GM06990 (cell line): ENCODE measurements at regions not wholly inside any gene's neighbourhood (a gene's known extent, or its start where the extent isn't known, plus 50 kb on each side); places are given as distances from the start of the nearest gene placed in this dataset.

Experiments
- DNase-seq: peaks from one replicate; pipeline ENCODE4 v3.0.0-alpha.2; 2011; ENCODE audit not compliant: insufficient read length; ENCODE audit errors: extremely low read depth
- H3K27me3 ChIP-seq: replicated peaks from 2 replicates; pipeline ENCODE4 v1.6.0; 2011; ENCODE audit warnings: low read length; ENCODE audit not compliant: control insufficient read depth, insufficient read depth
- H3K36me3 ChIP-seq: 2 replicates; pipeline ENCODE4 v1.5.1; 2011; ENCODE audit warnings: low read length; ENCODE audit not compliant: control insufficient read depth, insufficient read depth
- H3K4me3 ChIP-seq: replicated peaks from 2 replicates; pipeline ENCODE4 v1.5.1; 2011; ENCODE audit warnings: low read depth, mild to moderate bottlenecking, control low read depth, low read length
- CTCF ChIP-seq: IDR thresholded peaks from 2 replicates; pipeline ENCODE4 v1.5.1; 2011; ENCODE audit warnings: low read length, control low read depth, mild to moderate bottlenecking, inconsistent platforms; ENCODE audit not compliant: insufficient read depth, poor library complexity, severe bottlenecking

- Histone ChIP-seq H3K27me3 (no peaks in the 10 kb centered on the region), H3K36me3 (no peaks in the 10 kb centered on the region), H3K4me3 (no peak overlapping the region)
- DNase-seq: no peak
- no peak for TF ChIP-seq CTCF
These were observed 626.0 kb downstream of the RNF144B start for GRCh38 chr6:19013026-19013705.

DNA sequence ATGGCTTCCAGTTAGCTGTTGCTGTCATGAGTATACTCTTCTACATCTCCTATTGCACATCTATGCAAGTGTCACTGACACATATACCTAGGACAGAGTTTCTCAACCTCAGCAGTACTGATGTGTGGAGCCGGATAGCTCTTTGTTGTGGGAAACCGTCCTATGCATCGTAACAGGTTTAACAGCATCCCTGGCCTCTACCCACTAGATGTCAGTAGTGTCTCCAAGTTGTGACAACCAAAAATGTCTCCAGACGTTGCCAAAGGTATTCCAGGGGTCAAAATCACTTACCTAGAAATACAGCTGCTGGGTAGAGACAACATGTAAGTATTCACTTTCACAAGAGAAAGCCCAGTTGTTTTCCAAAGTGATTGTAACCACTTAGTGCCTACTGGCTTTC is 637.6 kb downstream of the RNF144B start:
- Histone ChIP-seq H3K27me3 (no peaks in the 10 kb centered on the region), H3K4me3 (no peak overlapping the region), H3K36me3 (no peaks in the 10 kb centered on the region)
- no peak for DNase-seq
- TF ChIP-seq CTCF: peak; percentile 35

GRCh38 chr6:19028201-19028600 is 641.1 kb downstream of the RNF144B start:
- H3K27me3 ChIP-seq: no peaks in the 10 kb centered on the region
- DNase-seq: no peak
- no peak for TF ChIP-seq CTCF
- H3K36me3 ChIP-seq: no peaks in the 10 kb centered on the region
- no peak overlapping the region for H3K4me3 ChIP-seq

DNA sequence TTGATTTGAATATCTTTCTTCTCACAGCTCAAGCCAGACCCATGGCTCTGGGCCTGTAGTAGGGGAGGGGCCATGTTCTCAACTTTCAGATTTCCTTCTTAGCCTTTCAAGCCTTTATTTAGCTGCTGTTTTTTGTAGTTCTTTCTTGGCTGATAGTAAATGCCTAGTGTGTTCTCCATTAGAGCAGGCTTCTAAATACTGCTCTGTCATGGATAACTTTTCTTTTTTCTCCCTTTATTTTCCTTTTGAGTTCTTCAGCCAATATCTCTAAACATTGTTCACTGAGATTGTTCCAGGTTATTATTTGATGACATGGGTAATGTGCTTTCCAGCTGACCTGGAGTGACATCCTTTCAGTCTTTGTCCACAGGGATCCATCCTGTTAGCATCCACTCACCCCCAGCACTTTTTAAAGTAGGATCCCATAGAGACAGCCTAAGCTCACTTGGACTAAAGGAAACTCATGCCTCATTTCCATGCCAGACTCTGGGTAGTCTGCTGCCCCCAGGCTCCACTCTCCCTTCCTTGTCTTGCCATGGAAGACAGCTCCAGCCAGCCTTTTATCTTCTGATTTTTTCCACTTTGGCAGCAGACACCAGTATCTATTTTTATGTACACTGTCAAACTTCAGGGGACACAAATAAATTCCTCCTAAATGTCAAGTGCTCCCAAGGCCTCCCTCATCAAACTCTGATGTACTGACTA is 645.6 kb downstream of the RNF144B start:
- Histone ChIP-seq H3K4me3 (no peak overlapping the region), H3K36me3 (no peaks in the 10 kb centered on the region), H3K27me3 (no peaks in the 10 kb centered on the region)
- DNase-seq: no peak
- no peak for TF ChIP-seq CTCF

DNA sequence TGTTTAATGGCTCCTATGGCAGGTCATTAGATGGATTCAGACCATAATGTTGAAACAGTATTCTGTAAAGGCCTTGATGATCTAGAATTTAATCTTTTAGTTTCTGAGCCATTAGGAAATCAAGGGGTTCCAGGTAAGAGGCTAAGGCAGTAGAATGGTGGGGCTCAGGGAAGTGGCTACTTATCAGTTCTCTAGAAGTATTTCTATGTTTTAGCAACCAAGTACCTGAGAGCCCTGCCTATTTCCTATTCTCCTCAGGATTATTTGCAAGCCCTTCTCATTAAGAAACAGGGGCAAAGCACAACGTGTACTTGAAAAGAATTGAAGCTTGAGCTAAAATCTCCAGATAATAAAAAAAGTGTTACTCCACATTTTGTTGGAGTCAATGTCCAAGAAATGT is 646.5 kb downstream of the RNF144B start:
- DNase-seq: no peak
- Histone ChIP-seq H3K4me3 (no peak overlapping the region), H3K27me3 (no peaks in the 10 kb centered on the region), H3K36me3 (no peaks in the 10 kb centered on the region)
- no peak for TF ChIP-seq CTCF
